Breast epithelium (tissue), 4 donors: ENCODE measurements at regions not wholly inside any gene's neighbourhood (a gene's known extent, or its start where the extent isn't known, plus 50 kb on each side); places are given as distances from the start of the nearest gene placed in this dataset.

Experiments
- DNase-seq, 2 donors: peaks; one replicate each; pipeline ENCODE4 v3.0.0-alpha.2; 2019; ENCODE audit warnings: low spot score in 2 of 2
- H3K27ac ChIP-seq, 2 donors: fragments of 200-600 bp; sonication (generic) in 1 of 2; one replicate each; pipeline ENCODE4 v1.5.1; 2016 to 2019; ENCODE audit warnings: mild to moderate bottlenecking in 1 of 2
- H3K27me3 ChIP-seq, 2 donors: fragments of 200-600 bp; sonication (generic) in 1 of 2; one replicate each; pipeline versions ENCODE4 v1.5.1 to v1.6.0; 2017 to 2019; ENCODE audit warnings: control low read depth in 1 of 2, mild to moderate bottlenecking in 1 of 2
- H3K36me3 ChIP-seq: fragments of 200-600 bp; one replicate; pipeline ENCODE4 v1.5.1; 2019
- H3K4me1 ChIP-seq, 2 donors: fragments of 200-600 bp; sonication (generic); one replicate each; pipeline ENCODE4 v1.5.1; 2016 to 2019; ENCODE audit warnings: control low read depth in 1 of 2
- H3K4me3 ChIP-seq, 3 donors: fragments of 200-600 bp; sonication (generic); 1 replicate in 2 of 3; 2 replicates in 1 of 3; pipeline ENCODE4 v1.5.1; 2016 to 2019; ENCODE audit warnings: mild to moderate bottlenecking in 3 of 3, moderate library complexity in 2 of 3
- H3K9me3 ChIP-seq, 2 donors: fragments of 200-600 bp; sonication (generic) in 1 of 2; one replicate each; pipeline ENCODE4 v1.5.1; 2016 to 2019; ENCODE audit warnings: control low read depth in 1 of 2
- POLR2A ChIP-seq: fragments of 450-650 bp; IDR thresholded peaks from one replicate; pipeline ENCODE4 v1.6.1; 2016; ENCODE audit warnings: antibody characterized with exemption, mild to moderate bottlenecking, moderate library complexity
- POLR2AphosphoS5 ChIP-seq, 3 donors: sonication (generic); formaldehyde crosslinking; IDR thresholded peaks; one replicate each; pipeline ENCODE4 v1.6.1; 2017; ENCODE audit warnings: antibody characterized with exemption in 3 of 3
- intact Hi-C: fragments of 100-400 bp; cut with DNase I; formaldehyde crosslinking; loops from one replicate; pipeline ENCODE4 v1.15.1; 2023; ENCODE audit warnings: low total_unique reads
- TF ChIP-seq, protein P1 (sequence below), 3 donors: fragments of 450-650 bp; IDR thresholded peaks; one replicate each; pipeline ENCODE4 v1.5.1; 2016 to 2017; ENCODE audit warnings: antibody characterized with exemption in 3 of 3, mild to moderate bottlenecking in 3 of 3, moderate library complexity in 3 of 3

DNA sequence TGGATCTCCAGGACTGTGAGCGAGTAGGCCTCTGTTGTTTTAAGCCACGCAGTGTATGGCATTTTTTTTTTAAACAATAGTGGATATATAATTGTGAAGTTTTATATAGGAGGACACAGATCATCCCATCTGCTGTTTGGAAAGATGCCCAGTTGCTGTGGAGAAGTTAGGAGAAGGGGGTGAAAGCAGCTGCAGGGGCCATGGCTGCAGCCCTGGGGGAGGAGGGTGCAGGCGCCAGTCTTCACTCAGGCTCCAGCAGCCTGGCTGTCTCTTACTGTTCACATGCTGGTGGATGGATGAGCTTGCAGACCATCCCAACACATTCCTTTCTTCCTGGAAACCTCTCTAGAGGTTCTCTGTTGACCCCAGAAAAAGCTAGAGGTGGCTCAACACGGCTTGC is 242.3 kb downstream of the TEX29 start:
- no peaks in the 10 kb centered on the region for H3K4me1 ChIP-seq
- TF ChIP-seq, protein P1, sequence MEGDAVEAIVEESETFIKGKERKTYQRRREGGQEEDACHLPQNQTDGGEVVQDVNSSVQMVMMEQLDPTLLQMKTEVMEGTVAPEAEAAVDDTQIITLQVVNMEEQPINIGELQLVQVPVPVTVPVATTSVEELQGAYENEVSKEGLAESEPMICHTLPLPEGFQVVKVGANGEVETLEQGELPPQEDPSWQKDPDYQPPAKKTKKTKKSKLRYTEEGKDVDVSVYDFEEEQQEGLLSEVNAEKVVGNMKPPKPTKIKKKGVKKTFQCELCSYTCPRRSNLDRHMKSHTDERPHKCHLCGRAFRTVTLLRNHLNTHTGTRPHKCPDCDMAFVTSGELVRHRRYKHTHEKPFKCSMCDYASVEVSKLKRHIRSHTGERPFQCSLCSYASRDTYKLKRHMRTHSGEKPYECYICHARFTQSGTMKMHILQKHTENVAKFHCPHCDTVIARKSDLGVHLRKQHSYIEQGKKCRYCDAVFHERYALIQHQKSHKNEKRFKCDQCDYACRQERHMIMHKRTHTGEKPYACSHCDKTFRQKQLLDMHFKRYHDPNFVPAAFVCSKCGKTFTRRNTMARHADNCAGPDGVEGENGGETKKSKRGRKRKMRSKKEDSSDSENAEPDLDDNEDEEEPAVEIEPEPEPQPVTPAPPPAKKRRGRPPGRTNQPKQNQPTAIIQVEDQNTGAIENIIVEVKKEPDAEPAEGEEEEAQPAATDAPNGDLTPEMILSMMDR (IDR thresholded peaks at IDR 0.05): no peak
- TF ChIP-seq POLR2A: no peak
- TF ChIP-seq POLR2AphosphoS5 (IDR thresholded peaks at IDR 0.05): no peak

DNA sequence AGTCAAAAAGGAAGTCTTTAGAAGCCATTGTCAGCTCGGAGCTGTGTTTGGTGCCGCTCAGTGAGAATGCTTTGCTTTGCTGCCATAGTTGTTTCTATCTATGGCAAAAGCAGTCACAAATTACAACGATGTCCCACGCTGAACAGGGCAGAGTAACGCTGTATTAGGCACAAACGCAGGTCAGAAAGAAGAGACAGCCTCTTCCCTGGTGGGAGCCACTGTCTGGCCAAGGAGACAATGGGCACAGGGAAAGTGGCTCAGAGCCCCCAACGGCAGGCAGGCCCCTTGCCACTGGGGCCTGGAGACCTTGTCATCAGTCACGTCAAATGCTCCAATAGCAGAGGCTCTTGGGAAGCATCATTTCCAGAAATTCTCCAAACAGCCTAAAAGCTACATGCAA is 244.2 kb downstream of the TEX29 start:
- intact Hi-C loops: no loop called here
- H3K4me1 ChIP-seq: no peaks in the 10 kb centered on the region
- peaks cover 0 to 20% of the 10 kb centered on the region in 2 donors for H3K27me3 ChIP-seq
- H3K36me3 ChIP-seq: no peaks in the 10 kb centered on the region
- H3K9me3 ChIP-seq: no peaks in the 10 kb centered on the region
- no peak for DNase-seq
- H3K27ac ChIP-seq: no peak overlapping the region
- TF ChIP-seq POLR2AphosphoS5 (IDR thresholded peaks at IDR 0.05) (no peak), POLR2A (no peak)
- TF ChIP-seq, protein P1 (IDR thresholded peaks at IDR 0.05): no peak
- no peak overlapping the region for H3K4me3 ChIP-seq

More for the DNA sequence above, 242.3 kb downstream of the TEX29 start:
- peaks cover 0 to 17% of the 10 kb centered on the region in 2 donors for H3K27me3 ChIP-seq
- intact Hi-C loops: no loop called here
- no peak overlapping the region for H3K27ac ChIP-seq
- no peaks in the 10 kb centered on the region for H3K9me3 ChIP-seq
- no peak overlapping the region for H3K4me3 ChIP-seq
- H3K36me3 ChIP-seq: no peaks in the 10 kb centered on the region
- no peak for DNase-seq

DNA sequence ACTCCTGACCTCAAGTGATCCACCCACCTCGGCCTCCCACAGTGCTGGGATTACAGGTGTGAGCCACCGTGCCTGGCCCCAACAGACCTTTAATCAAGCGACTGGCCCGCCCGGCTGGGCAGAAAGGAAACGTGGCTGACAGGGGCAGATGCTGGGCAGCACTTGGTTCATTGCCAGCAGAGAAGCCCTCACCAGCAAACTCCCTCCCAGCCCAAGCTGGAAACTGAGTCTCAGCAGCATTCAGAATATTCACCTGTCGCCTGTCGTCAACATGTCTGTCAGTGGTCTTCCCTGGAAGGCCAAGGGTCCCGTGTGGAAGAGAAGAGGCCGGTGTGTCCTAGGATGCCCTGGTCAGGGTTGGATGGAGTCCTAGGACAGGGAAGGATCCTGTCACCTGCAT is 245.0 kb downstream of the TEX29 start:
- no peak overlapping the region for H3K27ac ChIP-seq
- H3K36me3 ChIP-seq: no peaks in the 10 kb centered on the region
- intact Hi-C loops: no loop called here
- H3K9me3 ChIP-seq: no peaks in the 10 kb centered on the region
- TF ChIP-seq, protein P1 (IDR thresholded peaks at IDR 0.05): no peak
- TF ChIP-seq POLR2A (no peak), POLR2AphosphoS5 (IDR thresholded peaks at IDR 0.05) (no peak)
- no peak for DNase-seq
- H3K4me1 ChIP-seq: no peaks in the 10 kb centered on the region
- H3K4me3 ChIP-seq: no peak overlapping the region
- peaks cover 0 to 20% of the 10 kb centered on the region in 2 donors for H3K27me3 ChIP-seq

DNA sequence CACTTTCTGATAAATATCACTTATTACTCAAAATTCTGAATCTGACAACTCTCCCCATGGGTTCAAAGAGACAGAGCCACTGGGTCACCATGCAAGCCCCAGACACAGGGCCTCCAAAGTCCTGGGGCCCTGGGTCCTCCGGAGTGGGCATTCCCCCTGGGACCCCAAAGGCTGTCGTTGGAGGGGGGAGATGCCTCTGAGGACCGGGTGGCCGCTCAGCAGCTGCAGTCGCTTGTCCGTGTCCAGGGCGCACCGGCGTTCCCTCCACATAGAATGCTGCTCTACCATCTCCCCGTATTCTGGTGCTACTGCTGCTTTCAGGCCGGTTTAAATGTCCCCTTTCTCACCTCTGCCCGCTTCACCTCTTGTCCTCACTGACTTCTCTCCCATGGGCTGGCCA is 246.1 kb downstream of the TEX29 start:
- Histone ChIP-seq H3K4me1 (no peaks in the 10 kb centered on the region), H3K9me3 (no peaks in the 10 kb centered on the region), H3K36me3 (no peaks in the 10 kb centered on the region), H3K27me3 (peaks cover 0 to 20% of the 10 kb centered on the region in 2 donors), H3K4me3 (no peak overlapping the region), H3K27ac (no peak overlapping the region)
- DNase-seq: no peak
- TF ChIP-seq, protein P1 (IDR thresholded peaks at IDR 0.05): no peak
- TF ChIP-seq POLR2A: no peak
- no peak for TF ChIP-seq POLR2AphosphoS5 (IDR thresholded peaks at IDR 0.05)
- intact Hi-C loops: no loop called here

DNA sequence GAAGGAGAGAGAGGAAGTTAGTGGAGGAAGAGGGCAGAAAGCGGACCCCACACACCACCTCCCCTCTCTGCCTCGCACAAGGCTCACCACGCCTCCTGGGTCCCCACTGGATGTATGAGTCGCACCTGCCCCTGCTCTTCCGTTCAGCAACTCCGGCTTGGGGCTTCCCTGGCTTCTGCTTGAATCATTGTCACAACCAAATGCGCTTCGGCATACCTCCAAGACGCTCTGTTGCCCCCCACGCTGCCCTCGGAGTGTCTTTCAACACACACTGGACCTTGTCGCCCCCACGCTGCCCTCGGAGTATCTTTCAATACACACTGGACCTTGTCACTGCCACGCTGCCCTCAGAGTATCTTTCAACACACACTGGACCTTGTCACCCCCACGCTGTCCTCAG is 247.2 kb downstream of the TEX29 start:
- Histone ChIP-seq H3K4me1 (no peaks in the 10 kb centered on the region), H3K4me3 (no peak overlapping the region), H3K9me3 (no peaks in the 10 kb centered on the region), H3K36me3 (no peaks in the 10 kb centered on the region), H3K27ac (no peak overlapping the region), H3K27me3 (peaks cover 0 to 20% of the 10 kb centered on the region in 2 donors)
- no peak for TF ChIP-seq POLR2A
- TF ChIP-seq POLR2AphosphoS5 (IDR thresholded peaks at IDR 0.05): no peak
- TF ChIP-seq, protein P1 (IDR thresholded peaks at IDR 0.05): no peak
- DNase-seq: no peak
- intact Hi-C loops: no loop called here
